ENCODE measurements at regions not wholly inside any gene's neighbourhood (a gene's known extent, or its start where the extent isn't known, plus 50 kb on each side); places are given as distances from the start of the nearest gene placed in this dataset.

GRCh38 chrX:142043196-142043595, 139.5 kb downstream of the MAGEC1 start:
- TF ChIP-seq JUN (CRISPR knock-in tag; IDR thresholded peaks at IDR 0.05) (no peak), CTCF (IDR thresholded peaks at IDR 0.05) (no peak), IRF1 (CRISPR knock-in tag; IDR thresholded peaks at IDR 0.05) (no peak), ETV6 (CRISPR knock-in tag; IDR thresholded peaks at IDR 0.05) (no peak), ZNF423 (CRISPR knock-in tag; IDR thresholded peaks at IDR 0.05) (no peak), FOXP1 (CRISPR knock-in tag; IDR thresholded peaks at IDR 0.05; ENCODE audit: borderline replicate concordance) (no peak), ZMAT4 (CRISPR knock-in tag; IDR thresholded peaks at IDR 0.05) (no peak), ATF3 (CRISPR knock-in tag; conservative IDR thresholded peaks at IDR 0.05) (no peak), ESRRA (CRISPR knock-in tag; IDR thresholded peaks at IDR 0.05; ENCODE audit: borderline replicate concordance) (no peak), HMGXB4 (CRISPR knock-in tag; IDR thresholded peaks at IDR 0.05) (no peak)
